HG03442 (cell line): ENCODE measurements at regions not wholly inside any gene's neighbourhood (a gene's known extent, or its start where the extent isn't known, plus 50 kb on each side); places are given as distances from the start of the nearest gene placed in this dataset.
A peak's percentile ranks its signal among the peaks of the same experiment; 100 is the strongest.
"Not testable (repeated sequence)": the region's sequence is repeated elsewhere in the genome, so short reads cannot be mapped to it uniquely, and the experiment has no call there.

Experiments used
- ATAC-seq: cut with Tn5 transposase; IDR thresholded peaks from one replicate; pipeline ENCODE4 v1.9.1; 2021; ENCODE audit warnings: mild to moderate bottlenecking, moderate library complexity; ENCODE audit not compliant: unreplicated experiment

- no peak for ATAC-seq
Measured at GRCh38 chr12:61934564-61934963, 325.6 kb upstream of the USP15 start.

GRCh38 chr12:61939977-61940376, 320.2 kb upstream of the USP15 start:
- ATAC-seq = no peak

GRCh38 chr12:61956545-61956944, 303.7 kb upstream of the USP15 start:
- ATAC-seq = no peak

DNA sequence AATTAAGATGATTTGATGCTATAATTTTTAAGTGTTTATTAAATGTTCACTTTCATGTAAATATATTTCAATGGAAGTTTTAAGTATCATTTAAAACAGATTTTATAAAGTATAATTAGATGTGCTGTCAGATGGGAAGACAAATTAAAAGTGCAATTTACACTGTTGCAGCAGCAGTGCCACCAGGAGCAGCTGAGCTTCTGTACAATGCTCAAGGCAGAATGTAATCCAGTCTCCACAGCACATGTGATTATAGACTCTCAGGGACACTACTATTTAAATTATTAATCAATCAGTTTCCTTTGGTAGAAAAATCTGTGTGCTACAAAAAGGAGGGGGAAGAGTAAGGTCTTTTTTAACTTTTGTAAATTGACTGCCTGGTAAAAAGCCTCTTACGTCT, 285.7 kb upstream of the USP15 start:
- ATAC-seq = no peak

GRCh38 chr12:61985830-61986229, 274.4 kb upstream of the USP15 start:
- ATAC-seq = no peak

DNA sequence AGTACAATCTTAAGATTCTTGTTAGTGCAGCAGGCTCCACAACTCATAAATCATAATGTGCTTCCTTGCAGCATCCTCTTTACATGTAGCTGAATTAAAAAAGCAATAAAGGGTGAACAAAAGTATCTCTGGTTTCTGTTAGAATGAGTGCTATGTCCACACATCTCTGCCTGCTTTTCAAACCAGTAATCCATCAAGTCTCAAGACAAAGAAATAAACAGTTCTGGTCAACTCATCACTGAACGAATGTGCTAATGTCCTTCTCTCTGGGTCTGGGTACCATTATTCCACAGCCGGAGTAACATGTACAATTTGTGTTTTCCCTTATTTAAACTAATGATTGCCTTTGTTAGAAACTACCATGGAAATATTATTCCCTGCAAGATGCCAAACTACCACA, 273.0 kb upstream of the USP15 start:
- ATAC-seq = no peak

GRCh38 chr12:61991661-61992060, 268.5 kb upstream of the USP15 start:
- ATAC-seq = no peak

- peak; percentile 87 for ATAC-seq
Measured at GRCh38 chr12:61993734-61994345, 266.4 kb upstream of the USP15 start.

DNA sequence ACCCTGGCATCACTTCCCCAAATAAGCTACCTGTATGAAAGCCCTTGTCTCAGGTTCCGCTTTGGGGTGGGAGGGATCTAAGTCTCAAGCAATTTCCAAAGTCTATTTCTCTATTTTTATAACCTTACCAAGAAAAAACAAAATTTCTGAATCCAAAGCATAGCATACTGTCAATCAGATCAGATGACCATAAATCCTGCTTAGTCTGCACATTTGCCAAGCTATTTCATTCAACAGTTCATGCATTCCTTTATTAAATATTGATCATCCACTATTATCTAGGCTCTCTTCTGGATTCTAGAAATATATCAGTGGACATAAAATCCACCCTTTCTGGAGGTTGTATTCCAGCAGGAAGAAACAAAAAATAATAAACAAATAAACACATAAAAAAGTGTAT, 263.5 kb upstream of the USP15 start:
- no peak for ATAC-seq

DNA sequence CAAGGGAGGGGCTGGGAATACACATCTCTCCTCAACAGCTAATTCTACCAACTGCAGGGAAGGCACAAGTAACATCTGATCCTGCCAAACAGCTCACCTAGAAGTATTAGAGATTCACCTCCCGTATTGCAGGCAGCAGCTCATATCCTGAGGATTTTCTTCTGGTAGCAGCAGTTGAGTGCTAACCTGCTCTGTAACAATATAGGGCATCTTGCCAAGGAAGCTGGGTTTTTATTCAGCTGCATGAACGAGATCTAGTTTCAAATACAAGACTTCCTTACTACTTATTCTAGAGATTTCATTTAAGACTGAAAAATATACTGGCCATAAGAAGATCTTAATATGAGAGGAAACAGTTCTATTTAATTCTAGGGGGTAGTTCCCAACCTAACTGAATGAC, 261.4 kb upstream of the USP15 start:
- ATAC-seq = no peak

- no peak for ATAC-seq
Measured at GRCh38 chr12:61999311-61999710, 260.9 kb upstream of the USP15 start.

- ATAC-seq = no peak
Measured at GRCh38 chr12:62001424-62001823, 258.8 kb upstream of the USP15 start.

GRCh38 chr12:62003226-62003625, 257.0 kb upstream of the USP15 start:
- ATAC-seq = no peak

DNA sequence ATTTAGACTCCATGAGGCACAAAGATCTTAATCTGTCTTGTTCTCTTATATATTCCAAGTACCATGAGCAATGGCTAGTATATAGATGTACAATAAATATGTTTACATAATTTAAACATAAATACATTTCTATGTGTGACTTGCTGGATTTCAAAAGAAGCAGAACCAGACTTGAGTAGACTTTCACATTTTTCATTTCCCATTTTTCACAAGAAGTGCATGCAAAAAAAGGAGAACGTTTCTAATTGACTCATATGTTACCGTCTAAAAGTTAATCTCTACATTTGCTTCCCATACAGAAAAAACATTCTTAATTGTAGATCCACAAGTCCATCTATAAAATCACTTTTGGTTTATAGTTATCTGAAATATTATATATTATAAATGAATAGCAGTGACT, 256.5 kb upstream of the USP15 start:
- ATAC-seq = no peak

DNA sequence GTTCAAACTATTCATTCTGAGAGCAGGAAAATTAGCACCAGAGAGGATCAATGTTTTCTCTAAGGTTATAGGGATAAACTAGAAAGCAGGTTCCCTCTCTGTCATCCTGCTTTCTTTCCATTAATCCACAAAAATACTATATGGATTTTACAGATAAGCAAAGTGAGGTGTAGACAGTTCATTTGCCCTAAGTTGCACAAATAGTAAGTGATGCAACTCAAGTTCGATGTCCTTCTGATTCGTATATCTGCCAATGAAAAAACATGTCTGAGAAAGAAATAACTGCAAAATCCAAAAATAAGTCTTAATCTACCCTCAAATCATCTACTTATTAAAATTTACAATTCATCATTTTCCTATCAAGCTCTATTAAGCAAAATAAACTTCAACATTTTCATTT, 254.6 kb upstream of the USP15 start:
- no peak for ATAC-seq

DNA sequence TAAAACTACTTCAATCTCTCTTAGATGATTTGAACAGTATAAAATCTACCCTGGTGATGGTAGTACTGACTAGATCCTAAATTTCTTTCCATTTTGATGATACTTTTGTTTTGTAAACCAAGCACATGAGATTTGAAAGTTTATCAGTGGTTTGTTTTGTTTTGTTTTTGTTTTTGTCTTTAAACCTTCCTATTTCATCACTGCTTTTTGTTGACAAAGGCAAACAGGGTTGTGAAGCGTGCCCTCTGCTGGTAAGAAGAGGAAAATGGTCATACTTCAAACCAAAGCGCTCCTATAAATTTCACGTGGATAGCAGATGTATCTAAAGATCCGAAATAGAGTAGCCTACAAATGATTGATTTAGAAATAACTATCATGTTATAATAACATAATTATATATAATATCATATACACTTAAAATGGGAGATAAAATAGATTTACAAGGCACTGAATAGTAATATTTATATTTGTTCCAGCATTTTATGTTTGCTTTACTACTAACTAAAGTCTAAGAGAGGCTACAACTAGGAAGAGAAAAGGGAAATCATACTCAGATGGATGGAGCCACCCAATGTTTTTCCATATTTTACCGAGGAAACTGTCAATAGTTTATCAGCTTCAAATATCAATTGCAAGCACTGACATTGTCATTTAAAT, 254.0 kb upstream of the USP15 start:
- ATAC-seq = peak; percentile 79

- no peak for ATAC-seq
Measured at GRCh38 chr12:62008703-62009102, 251.5 kb upstream of the USP15 start.

GRCh38 chr12:62009445-62009844, 250.8 kb upstream of the USP15 start:
- ATAC-seq = no peak

DNA sequence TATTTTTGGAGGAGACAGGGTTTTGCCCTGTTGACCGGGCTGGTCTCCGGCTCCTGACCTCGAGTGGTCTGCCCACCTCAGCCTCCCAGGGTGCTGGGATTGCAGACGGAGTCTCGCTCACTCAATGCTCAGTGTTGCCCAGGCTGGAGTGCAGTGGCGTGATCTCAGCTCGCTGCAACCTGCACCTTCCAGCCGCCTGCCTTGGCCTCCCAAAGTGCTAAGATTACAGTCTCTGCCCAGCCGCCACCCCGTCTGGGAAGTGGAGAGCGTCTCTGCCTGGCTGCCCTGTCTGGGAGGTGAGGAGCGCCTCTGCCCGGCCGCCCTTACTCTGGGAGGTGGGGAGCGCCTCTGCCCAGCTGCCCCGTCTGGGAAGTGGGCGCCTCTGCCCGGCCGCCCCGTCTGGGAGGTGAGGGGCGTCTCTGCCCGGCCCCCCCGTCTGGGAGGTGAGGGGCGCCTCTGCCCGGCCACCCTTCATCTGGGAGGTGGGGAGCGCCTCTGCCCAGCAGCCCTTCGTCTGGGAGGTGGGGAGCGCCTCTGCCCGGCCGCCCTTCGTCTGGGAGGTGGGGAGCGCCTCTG, 249.8 kb upstream of the USP15 start:
- not testable (repeated sequence) for ATAC-seq

DNA sequence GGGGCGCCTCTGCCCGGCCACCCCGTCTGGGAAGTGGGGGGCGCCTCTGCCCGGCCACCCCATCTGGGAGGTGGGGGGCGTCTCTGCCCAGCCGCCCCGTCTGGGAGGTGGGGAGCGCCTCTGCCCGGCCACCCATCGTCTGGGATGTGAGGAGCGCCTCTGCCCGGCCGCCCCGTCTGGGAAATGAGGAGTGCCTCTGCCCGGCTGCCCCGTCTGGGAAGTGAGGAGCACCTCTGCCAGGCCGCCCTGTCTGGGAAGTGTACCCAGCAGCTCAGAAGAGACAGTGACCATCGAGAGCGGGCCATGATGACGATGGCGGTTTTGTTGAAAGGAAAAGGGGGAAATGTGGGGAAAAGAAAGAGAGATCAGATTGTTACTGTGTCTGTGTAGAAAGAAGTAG, 249.2 kb upstream of the USP15 start:
- ATAC-seq = not testable (repeated sequence)

DNA sequence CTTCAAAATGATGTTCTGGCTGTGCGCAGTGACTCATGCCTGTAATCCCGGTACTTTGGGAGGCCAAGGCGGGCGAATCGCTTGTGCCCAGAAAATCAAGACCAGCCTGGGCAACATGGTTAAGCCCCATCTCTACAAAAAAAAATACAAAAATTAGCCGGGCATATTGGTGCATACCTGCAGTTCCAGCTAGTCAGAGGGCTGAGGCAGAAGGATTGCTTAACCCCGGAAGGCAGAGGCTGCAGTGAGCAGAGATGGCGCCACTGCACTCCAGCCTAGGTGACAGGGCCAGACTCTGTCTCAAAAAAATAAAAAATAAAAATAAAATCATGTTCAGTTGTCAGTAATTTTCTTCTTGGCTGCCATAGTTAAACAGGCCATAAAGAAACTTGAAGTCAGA, 245.9 kb upstream of the USP15 start:
- ATAC-seq = no peak

GRCh38 chr12:62016021-62016420, 244.2 kb upstream of the USP15 start:
- no peak for ATAC-seq

DNA sequence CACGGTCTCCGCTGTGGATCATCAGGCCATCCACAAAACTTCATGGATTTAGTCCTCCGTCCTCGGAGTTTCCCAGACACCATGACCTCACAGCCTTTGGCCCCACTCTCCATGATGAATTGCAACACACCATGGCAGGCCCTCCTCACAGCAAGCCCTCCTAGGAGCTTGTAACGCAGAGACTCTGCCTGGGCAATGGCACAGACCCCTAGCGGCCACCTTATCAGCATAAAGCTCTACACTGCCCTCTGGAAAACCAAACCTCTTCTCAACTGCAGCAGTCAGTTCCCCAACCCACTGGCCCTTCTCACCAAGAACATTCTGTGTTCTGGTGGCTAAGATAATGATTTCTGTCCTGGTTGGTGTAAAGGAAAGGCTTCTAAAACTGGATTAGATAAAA, 238.4 kb upstream of the USP15 start:
- no peak for ATAC-seq
